ENCODE measurements at regions not wholly inside any gene's neighbourhood (a gene's known extent, or its start where the extent isn't known, plus 50 kb on each side); places are given as distances from the start of the nearest gene placed in this dataset.

GRCh38 chr13:58547419-58547818 is 915.9 kb downstream of the PCDH17 start:
- Histone ChIP-seq H3K9ac (ENCODE audit: low read length) (no peak overlapping the region), H3K9me3 (ENCODE audit: low read length) (no peaks in the 10 kb centered on the region), H3K4me3 (ENCODE audit: low read length) (no peak overlapping the region), H4K20me1 (ENCODE audit: low read length) (no peaks in the 10 kb centered on the region), H3K4me1 (ENCODE audit: insufficient read depth, low read length) (no peaks in the 10 kb centered on the region), H3F3A (ENCODE audit: low read length, unreplicated experiment) (no peaks in the 10 kb centered on the region), H2AFZ (ENCODE audit: low read length) (no peak overlapping the region), H3K9me2 (replicated peaks; ENCODE audit: low read length) (no peaks in the 10 kb centered on the region), H3K4me2 (ENCODE audit: low read length) (no peak overlapping the region), H3K27me3 (ENCODE audit: low read length) (no peaks in the 10 kb centered on the region), H3K27ac (ENCODE audit: low read length) (no peak overlapping the region), H3K36me3 (ENCODE audit: low read depth, low read length) (no peaks in the 10 kb centered on the region), H3K79me2 (ENCODE audit: low read length) (no peaks in the 10 kb centered on the region)
- DNase-seq (no peak), ATAC-seq (no peak)
- CTCF ChIA-PET = no interaction called here
- intact Hi-C loops (cut with micrococcal nuclease) = no loop called here
- no TSS peak for BruUV-seq (replicated peaks)
- POLR2A ChIA-PET (ENCODE audit: unreplicated experiment) = no interaction called here
- no peak for TF ChIP-seq CTCF (conservative IDR thresholded peaks at IDR 0.05; ENCODE audit: low read depth, low read length)
- no peak for TF ChIP-seq EZH2phosphoT487 (IDR thresholded peaks at IDR 0.05; ENCODE audit: borderline replicate concordance, low read length)
- TF ChIP-seq EZH2 (IDR thresholded peaks at IDR 0.05; ENCODE audit: low read length, unreplicated experiment) = no peak

GRCh38 chr13:58566176-58566575 is 934.6 kb downstream of the PCDH17 start:
- H3K4me1 ChIP-seq (ENCODE audit: insufficient read depth, low read length) = no peaks in the 10 kb centered on the region
- no peak overlapping the region for H3K9ac ChIP-seq (ENCODE audit: low read length)
- no peak overlapping the region for H3K4me2 ChIP-seq (ENCODE audit: low read length)
- H4K20me1 ChIP-seq (ENCODE audit: low read length) = no peaks in the 10 kb centered on the region
- H3F3A ChIP-seq (ENCODE audit: low read length, unreplicated experiment) = no peaks in the 10 kb centered on the region
- BruUV-seq (replicated peaks) = no TSS peak
- no peaks in the 10 kb centered on the region for H3K79me2 ChIP-seq (ENCODE audit: low read length)
- no peaks in the 10 kb centered on the region for H3K9me3 ChIP-seq (ENCODE audit: low read length)
- no peaks in the 10 kb centered on the region for H3K27me3 ChIP-seq (ENCODE audit: low read length)
- CTCF ChIA-PET = no interaction called here
- POLR2A ChIA-PET (ENCODE audit: unreplicated experiment) = interaction anchor here (0.7 kb wide), 1 partner anchor 32 kb away, joined by 3 read pairs; no protein-coding TSS in a partner anchor
- ATAC-seq (no peak), DNase-seq (no peak)
- H3K4me3 ChIP-seq (ENCODE audit: low read length) = no peak overlapping the region
- TF ChIP-seq EZH2 (IDR thresholded peaks at IDR 0.05; ENCODE audit: low read length, unreplicated experiment) = no peak
- no peak for TF ChIP-seq CTCF (conservative IDR thresholded peaks at IDR 0.05; ENCODE audit: low read depth, low read length)
- no peak for TF ChIP-seq EZH2phosphoT487 (IDR thresholded peaks at IDR 0.05; ENCODE audit: borderline replicate concordance, low read length)
- intact Hi-C loops (cut with micrococcal nuclease) = no loop called here
- H3K9me2 ChIP-seq (replicated peaks; ENCODE audit: low read length) = no peaks in the 10 kb centered on the region
- H3K27ac ChIP-seq (ENCODE audit: low read length) = no peak overlapping the region
- H2AFZ ChIP-seq (ENCODE audit: low read length) = no peak overlapping the region
- no peaks in the 10 kb centered on the region for H3K36me3 ChIP-seq (ENCODE audit: low read depth, low read length)

- H3K36me3 ChIP-seq (ENCODE audit: low read depth, low read length) = no peaks in the 10 kb centered on the region
- no peaks in the 10 kb centered on the region for H4K20me1 ChIP-seq (ENCODE audit: low read length)
- H2AFZ ChIP-seq (ENCODE audit: low read length) = no peak overlapping the region
- no peak overlapping the region for H3K4me2 ChIP-seq (ENCODE audit: low read length)
- intact Hi-C loops (cut with micrococcal nuclease) = no loop called here
- ChIA-PET POLR2A (ENCODE audit: unreplicated experiment) (no interaction called here), CTCF (no interaction called here)
- DNase-seq (no peak), ATAC-seq (no peak)
- no peaks in the 10 kb centered on the region for H3K9me2 ChIP-seq (replicated peaks; ENCODE audit: low read length)
- no peaks in the 10 kb centered on the region for H3F3A ChIP-seq (ENCODE audit: low read length, unreplicated experiment)
- H3K27me3 ChIP-seq (ENCODE audit: low read length) = no peaks in the 10 kb centered on the region
- no peaks in the 10 kb centered on the region for H3K4me1 ChIP-seq (ENCODE audit: insufficient read depth, low read length)
- no peak overlapping the region for H3K4me3 ChIP-seq (ENCODE audit: low read length)
- TF ChIP-seq CTCF (conservative IDR thresholded peaks at IDR 0.05; ENCODE audit: low read depth, low read length) (no peak), EZH2phosphoT487 (IDR thresholded peaks at IDR 0.05; ENCODE audit: borderline replicate concordance, low read length) (no peak), EZH2 (IDR thresholded peaks at IDR 0.05; ENCODE audit: low read length, unreplicated experiment) (no peak)
- H3K9ac ChIP-seq (ENCODE audit: low read length) = no peak overlapping the region
- no peak overlapping the region for H3K27ac ChIP-seq (ENCODE audit: low read length)
- no peaks in the 10 kb centered on the region for H3K9me3 ChIP-seq (ENCODE audit: low read length)
- BruUV-seq (replicated peaks) = no TSS peak
- no peaks in the 10 kb centered on the region for H3K79me2 ChIP-seq (ENCODE audit: low read length)
Measured at GRCh38 chr13:58573743-58574142, 942.2 kb downstream of the PCDH17 start.
